Ovary (tissue), 3 donors: ENCODE measurements at regions not wholly inside any gene's neighbourhood (a gene's known extent, or its start where the extent isn't known, plus 50 kb on each side); places are given as distances from the start of the nearest gene placed in this dataset.

Experiments
- EP300 ChIP-seq: sonication (generic); formaldehyde crosslinking; IDR thresholded peaks from one replicate; pipeline ENCODE4 v1.6.1; 2017; ENCODE audit warnings: antibody characterized with exemption
- POLR2A ChIP-seq: fragments of 450-650 bp; IDR thresholded peaks from one replicate; pipeline ENCODE4 v1.6.1; 2017; ENCODE audit warnings: antibody characterized with exemption, mild to moderate bottlenecking, moderate library complexity
- TF ChIP-seq, protein P1 (sequence below), 3 donors: fragments of 450-650 bp in 2 of 3; fragments of 200-600 bp in 1 of 3; IDR thresholded peaks; one replicate each; pipeline versions ENCODE4 v1.5.1 to v1.8.0; 2016 to 2022; ENCODE audit warnings: antibody characterized with exemption in 3 of 3, mild to moderate bottlenecking in 1 of 3
- donor health status: DM: no; HTN: no; CAD: no.

DNA sequence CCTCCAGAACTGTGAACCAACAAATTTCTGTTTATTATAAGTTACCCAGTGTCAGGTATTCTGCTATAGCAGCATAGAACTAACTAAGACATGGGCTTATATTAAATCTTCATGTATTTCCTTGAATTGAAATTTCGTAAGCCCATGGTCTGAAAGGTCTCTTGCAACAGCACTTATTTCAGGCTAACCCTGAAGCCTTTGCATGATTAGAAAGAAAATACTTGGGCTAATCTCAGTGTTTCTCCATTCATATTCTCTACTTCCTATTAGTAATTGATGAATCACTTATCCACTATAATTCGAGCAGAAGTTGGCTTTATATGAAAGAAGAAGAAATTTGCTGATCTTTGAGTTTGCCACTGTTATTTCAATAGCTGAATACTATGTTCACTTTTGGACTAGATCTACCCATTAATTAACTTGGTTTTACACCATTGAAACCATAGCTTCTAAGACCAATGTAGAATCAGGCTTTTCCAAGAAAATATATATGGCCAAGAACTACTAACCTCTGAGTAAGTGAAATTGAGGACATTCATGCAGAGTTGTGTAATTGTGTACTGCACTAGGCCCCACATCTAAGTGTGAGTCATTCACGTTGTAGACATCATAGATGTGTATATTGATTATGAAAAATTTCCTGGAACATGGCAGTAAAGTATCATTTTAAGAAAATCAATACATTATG, 731.6 kb downstream of the SOCS6 start:
- TF ChIP-seq POLR2A, result no peak
- TF ChIP-seq, protein P1, sequence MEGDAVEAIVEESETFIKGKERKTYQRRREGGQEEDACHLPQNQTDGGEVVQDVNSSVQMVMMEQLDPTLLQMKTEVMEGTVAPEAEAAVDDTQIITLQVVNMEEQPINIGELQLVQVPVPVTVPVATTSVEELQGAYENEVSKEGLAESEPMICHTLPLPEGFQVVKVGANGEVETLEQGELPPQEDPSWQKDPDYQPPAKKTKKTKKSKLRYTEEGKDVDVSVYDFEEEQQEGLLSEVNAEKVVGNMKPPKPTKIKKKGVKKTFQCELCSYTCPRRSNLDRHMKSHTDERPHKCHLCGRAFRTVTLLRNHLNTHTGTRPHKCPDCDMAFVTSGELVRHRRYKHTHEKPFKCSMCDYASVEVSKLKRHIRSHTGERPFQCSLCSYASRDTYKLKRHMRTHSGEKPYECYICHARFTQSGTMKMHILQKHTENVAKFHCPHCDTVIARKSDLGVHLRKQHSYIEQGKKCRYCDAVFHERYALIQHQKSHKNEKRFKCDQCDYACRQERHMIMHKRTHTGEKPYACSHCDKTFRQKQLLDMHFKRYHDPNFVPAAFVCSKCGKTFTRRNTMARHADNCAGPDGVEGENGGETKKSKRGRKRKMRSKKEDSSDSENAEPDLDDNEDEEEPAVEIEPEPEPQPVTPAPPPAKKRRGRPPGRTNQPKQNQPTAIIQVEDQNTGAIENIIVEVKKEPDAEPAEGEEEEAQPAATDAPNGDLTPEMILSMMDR (IDR thresholded peaks at IDR 0.05), result no peak
- TF ChIP-seq EP300, result no peak
